Activated naive CD4-positive, alpha-beta T cell treated with anti-CD3 and anti-CD28 coated beads, Interleukin-2, amount 50 U/mL, for 72 hours (primary cell): ENCODE measurements at regions not wholly inside any gene's neighbourhood (a gene's known extent, or its start where the extent isn't known, plus 50 kb on each side); places are given as distances from the start of the nearest gene placed in this dataset.

Source experiments
- ATAC-seq, 2 donors: fragments of 150-1000 bp; cut with Tn5 transposase; 2 replicates each; pipeline ENCODE4 v1.10.0; 2021; ENCODE audit warnings: mild to moderate bottlenecking in 2 of 2, moderate library complexity in 2 of 2
- DNase-seq, 2 donors: peaks; one replicate each; pipeline ENCODE4 v3.0.0; 2021 to 2022; ENCODE audit warnings: low spot score in 2 of 2
- H3K27ac Mint-ChIP-seq, 2 donors: one replicate each; pipeline ENCODE4 v1.8.0; 2022; ENCODE audit warnings: mild to moderate bottlenecking in 2 of 2, mixed read lengths in 2 of 2
- H3K36me3 Mint-ChIP-seq, 2 donors: one replicate each; pipeline ENCODE4 v1.8.0; 2022; ENCODE audit warnings: mixed read lengths in 2 of 2
- H3K9me3 Mint-ChIP-seq, 2 donors: one replicate each; pipeline ENCODE4 v1.8.0; 2022; ENCODE audit warnings: mixed read lengths in 2 of 2

- DNase-seq (no peak), ATAC-seq (no peak)
- no peaks in the 10 kb centered on the region for H3K36me3 Mint-ChIP-seq
- H3K9me3 Mint-ChIP-seq, result peaks cover 26 to 29% of the 10 kb centered on the region in 2 donors
- H3K27ac Mint-ChIP-seq, result no peak overlapping the region
Observed at GRCh38 chr4:19711871-19712270, 539.8 kb upstream of the SLIT2 start.

- peaks cover 20 to 26% of the 10 kb centered on the region in 2 donors for H3K9me3 Mint-ChIP-seq
- no peak overlapping the region for H3K27ac Mint-ChIP-seq
- DNase-seq (no peak), ATAC-seq (no peak)
- H3K36me3 Mint-ChIP-seq, result no peaks in the 10 kb centered on the region
Observed at GRCh38 chr4:19707876-19708275, 543.8 kb upstream of the SLIT2 start.

GRCh38 chr4:19703391-19703790 is 548.3 kb upstream of the SLIT2 start:
- peaks cover 11 to 21% of the 10 kb centered on the region in 2 donors for H3K9me3 Mint-ChIP-seq
- H3K27ac Mint-ChIP-seq, result no peak overlapping the region
- no peaks in the 10 kb centered on the region for H3K36me3 Mint-ChIP-seq
- ATAC-seq, result no peak
- no peak for DNase-seq

- DNase-seq, result no peak
- Mint-ChIP-seq H3K36me3 (no peaks in the 10 kb centered on the region), H3K9me3 (peaks cover 13 to 20% of the 10 kb centered on the region in 2 donors), H3K27ac (no peak overlapping the region)
- ATAC-seq, result no peak
Observed at GRCh38 chr4:19700992-19701391, 550.7 kb upstream of the SLIT2 start.

- no peak for DNase-seq
- no peaks in the 10 kb centered on the region for H3K36me3 Mint-ChIP-seq
Observed at GRCh38 chr4:19698961-19699360, 552.7 kb upstream of the SLIT2 start.

GRCh38 chr4:19694812-19695211 is 556.9 kb upstream of the SLIT2 start:
- peaks cover 11 to 16% of the 10 kb centered on the region in 2 donors for H3K9me3 Mint-ChIP-seq
- DNase-seq, result no peak
- no peak for ATAC-seq
- no peaks in the 10 kb centered on the region for H3K36me3 Mint-ChIP-seq
- H3K27ac Mint-ChIP-seq, result no peak overlapping the region

More at GRCh38 chr4:19698961-19699360, 552.7 kb upstream of the SLIT2 start:
- Mint-ChIP-seq H3K9me3 (peaks cover 9% of the 10 kb centered on the region in 2 donors), H3K27ac (no peak overlapping the region)
- no peak for ATAC-seq

- no peaks in the 10 kb centered on the region for H3K36me3 Mint-ChIP-seq
- H3K9me3 Mint-ChIP-seq, result peaks cover 11 to 16% of the 10 kb centered on the region in 2 donors
- DNase-seq (no peak), ATAC-seq (no peak)
- no peak overlapping the region for H3K27ac Mint-ChIP-seq
Observed at GRCh38 chr4:19693936-19694570, 557.7 kb upstream of the SLIT2 start.

- Mint-ChIP-seq H3K36me3 (no peaks in the 10 kb centered on the region), H3K9me3 (peaks cover 17 to 20% of the 10 kb centered on the region in 2 donors), H3K27ac (no peak overlapping the region)
- no peak for DNase-seq
- ATAC-seq, result no peak
Observed at GRCh38 chr4:19689511-19689910, 562.2 kb upstream of the SLIT2 start.

GRCh38 chr4:19686456-19686855 is 565.2 kb upstream of the SLIT2 start:
- Mint-ChIP-seq H3K9me3 (peaks cover 17 to 19% of the 10 kb centered on the region in 2 donors), H3K27ac (no peak overlapping the region), H3K36me3 (peaks cover 0 to 6% of the 10 kb centered on the region in 2 donors)
- ATAC-seq (no peak), DNase-seq (no peak)

- no peak for ATAC-seq
- Mint-ChIP-seq H3K27ac (no peak overlapping the region), H3K36me3 (peaks cover 0 to 6% of the 10 kb centered on the region in 2 donors), H3K9me3 (peaks cover 17 to 20% of the 10 kb centered on the region in 2 donors)
- no peak for DNase-seq
Observed at GRCh38 chr4:19684084-19684483, 567.6 kb upstream of the SLIT2 start.

- DNase-seq (no peak), ATAC-seq (no peak)
- Mint-ChIP-seq H3K36me3 (peaks cover 0 to 6% of the 10 kb centered on the region in 2 donors), H3K9me3 (peaks cover 17 to 20% of the 10 kb centered on the region in 2 donors), H3K27ac (no peak overlapping the region)
Observed at GRCh38 chr4:19683426-19683825, 568.3 kb upstream of the SLIT2 start.

- ATAC-seq, result no peak
- Mint-ChIP-seq H3K27ac (no peak overlapping the region), H3K36me3 (no peaks in the 10 kb centered on the region), H3K9me3 (peaks cover 13 to 14% of the 10 kb centered on the region in 2 donors)
- DNase-seq, result no peak
Observed at GRCh38 chr4:19677211-19677610, 574.5 kb upstream of the SLIT2 start.

- Mint-ChIP-seq H3K9me3 (peaks cover 14 to 18% of the 10 kb centered on the region in 2 donors), H3K36me3 (no peaks in the 10 kb centered on the region), H3K27ac (no peak overlapping the region)
- DNase-seq (no peak), ATAC-seq (no peak)
Observed at GRCh38 chr4:19675172-19675811, 576.4 kb upstream of the SLIT2 start.

GRCh38 chr4:19659101-19659500 is 592.6 kb upstream of the SLIT2 start:
- Mint-ChIP-seq H3K9me3 (peaks cover 19 to 32% of the 10 kb centered on the region in 2 donors), H3K27ac (no peak overlapping the region)
- DNase-seq, result no peak

GRCh38 chr4:19657856-19658255 is 593.8 kb upstream of the SLIT2 start:
- DNase-seq (no peak), ATAC-seq (no peak)
- peaks cover 16 to 28% of the 10 kb centered on the region in 2 donors for H3K9me3 Mint-ChIP-seq
- no peaks in the 10 kb centered on the region for H3K36me3 Mint-ChIP-seq
- no peak overlapping the region for H3K27ac Mint-ChIP-seq

More at GRCh38 chr4:19659101-19659500, 592.6 kb upstream of the SLIT2 start:
- no peak for ATAC-seq
- H3K36me3 Mint-ChIP-seq, result no peaks in the 10 kb centered on the region

GRCh38 chr4:19655666-19656065 is 596.0 kb upstream of the SLIT2 start:
- peaks cover 15 to 23% of the 10 kb centered on the region in 2 donors for H3K9me3 Mint-ChIP-seq
- DNase-seq (no peak), ATAC-seq (no peak)
- no peaks in the 10 kb centered on the region for H3K36me3 Mint-ChIP-seq
- no peak overlapping the region for H3K27ac Mint-ChIP-seq

- H3K27ac Mint-ChIP-seq, result no peak overlapping the region
- ATAC-seq (no peak), DNase-seq (no peak)
- H3K9me3 Mint-ChIP-seq, result peaks cover 13 to 37% of the 10 kb centered on the region in 2 donors
- no peaks in the 10 kb centered on the region for H3K36me3 Mint-ChIP-seq
Observed at GRCh38 chr4:19650903-19651864, 600.5 kb upstream of the SLIT2 start.
